ENCODE measurements at regions not wholly inside any gene's neighbourhood (a gene's known extent, or its start where the extent isn't known, plus 50 kb on each side); places are given as distances from the start of the nearest gene placed in this dataset.

GRCh38 chr6:43982084-43982625 lies 145.1 kb downstream of the MRPL14 start:
- TF ChIP-seq CTCF (IDR thresholded peaks at IDR 0.05) (no peak), REST (IDR thresholded peaks at IDR 0.05; ENCODE audit: insufficient read depth in 1 of 2, low read depth in 2 of 2, low read length in 1 of 2) (no peak), POLR2AphosphoS5 (IDR thresholded peaks at IDR 0.05; ENCODE audit: low read depth, low read length) (no peak)

Measured in Panc1 (cell line).